Caco-2 (cell line): ENCODE measurements at regions not wholly inside any gene's neighbourhood (a gene's known extent, or its start where the extent isn't known, plus 50 kb on each side); places are given as distances from the start of the nearest gene placed in this dataset.

Source experiments
- BruUV-seq: library from RNA; stranded (reverse); fragments of 400-500 nt; replicated peaks from 2 replicates; lab custom pipeline; 2021; lab: Mats Ljungman, UMichigan
- CTCF ChIA-PET: fragments of 300-600 bp; sonication (Branson Sonifier 250); formaldehyde crosslinking; loops from one replicate; lab custom pipeline; 2022; ENCODE audit warnings: antibody characterized with exemption; lab: Charles Lee
- POLR2A ChIA-PET: fragments of 300-600 bp; sonication (Branson Sonifier 250); formaldehyde crosslinking; loops from one replicate; lab custom pipeline; 2022; ENCODE audit warnings: antibody characterized with exemption; lab: Charles Lee
- DNase-seq, 2 experiments: peaks; one replicate each; pipeline versions ENCODE4 v3.0.0 to v3.0.0-alpha.2; 2020 to 2022
- H3K27me3 ChIP-seq: replicated peaks from 2 replicates; pipeline ENCODE4 v1.6.0; 2011; ENCODE audit warnings: low read length; ENCODE audit not compliant: control insufficient read depth, insufficient read depth
- H3K36me3 ChIP-seq: 2 replicates; pipeline ENCODE4 v1.5.1; 2011; ENCODE audit warnings: low read length; ENCODE audit not compliant: control insufficient read depth, insufficient read depth
- H3K4me1 ChIP-seq: fragments of 250-450 bp; sonication (Bioruptor Pico); 2 replicates; pipeline ENCODE4 v1.5.1; 2020; ENCODE audit warnings: mild to moderate bottlenecking
- H3K4me3 ChIP-seq: 2 replicates; pipeline ENCODE4 v1.5.1; 2011; ENCODE audit warnings: low read depth, mild to moderate bottlenecking, control low read depth, low read length
- H3K9me3 ChIP-seq: fragments of 250-450 bp; sonication (Bioruptor Pico); 2 replicates; pipeline ENCODE4 v1.5.1; 2020; ENCODE audit warnings: mild to moderate bottlenecking, moderate library complexity
- H3K27ac Mint-ChIP-seq: one replicate; pipeline ENCODE4 v1.8.0; 2022; ENCODE audit warnings: mixed read lengths; ENCODE audit not compliant: unreplicated experiment
- H3K27me3 Mint-ChIP-seq: one replicate; pipeline ENCODE4 v1.8.0; 2022; ENCODE audit warnings: mixed read lengths; ENCODE audit not compliant: insufficient read depth, unreplicated experiment
- H3K36me3 Mint-ChIP-seq: one replicate; pipeline ENCODE4 v1.8.0; 2022; ENCODE audit warnings: mild to moderate bottlenecking, mixed read lengths; ENCODE audit not compliant: insufficient read depth, unreplicated experiment
- H3K4me1 Mint-ChIP-seq: one replicate; pipeline ENCODE4 v1.8.0; 2022; ENCODE audit warnings: low read depth, mixed read lengths; ENCODE audit not compliant: unreplicated experiment
- H3K4me3 Mint-ChIP-seq: one replicate; pipeline ENCODE4 v1.8.0; 2022; ENCODE audit warnings: mild to moderate bottlenecking, moderate library complexity, mixed read lengths; ENCODE audit not compliant: unreplicated experiment
- H3K9me3 Mint-ChIP-seq: one replicate; pipeline ENCODE4 v1.8.0; 2022; ENCODE audit warnings: mixed read lengths; ENCODE audit not compliant: unreplicated experiment
- intact Hi-C: fragments of 100-400 bp; cut with micrococcal nuclease; formaldehyde crosslinking; loops from one replicate; pipeline ENCODE4 v1.10.0; 2022; ENCODE audit not compliant: unreplicated experiment
- TF ChIP-seq, protein P1 (sequence below), 2 experiments: fragments of 200-600 bp in 1 of 2; IDR thresholded peaks; 1 replicate in 1 of 2; 2 replicates in 1 of 2; pipeline versions ENCODE4 v1.5.1 to v1.8.0; 2011 to 2022; ENCODE audit warnings: antibody characterized with exemption in 1 of 2, control low read depth in 1 of 2, inconsistent platforms in 1 of 2, low read depth in 1 of 2, low read length in 1 of 2, mild to moderate bottlenecking in 1 of 2, moderate library complexity in 1 of 2; ENCODE audit not compliant: insufficient read depth in 1 of 2, severe bottlenecking in 1 of 2, unreplicated experiment in 1 of 2

DNA sequence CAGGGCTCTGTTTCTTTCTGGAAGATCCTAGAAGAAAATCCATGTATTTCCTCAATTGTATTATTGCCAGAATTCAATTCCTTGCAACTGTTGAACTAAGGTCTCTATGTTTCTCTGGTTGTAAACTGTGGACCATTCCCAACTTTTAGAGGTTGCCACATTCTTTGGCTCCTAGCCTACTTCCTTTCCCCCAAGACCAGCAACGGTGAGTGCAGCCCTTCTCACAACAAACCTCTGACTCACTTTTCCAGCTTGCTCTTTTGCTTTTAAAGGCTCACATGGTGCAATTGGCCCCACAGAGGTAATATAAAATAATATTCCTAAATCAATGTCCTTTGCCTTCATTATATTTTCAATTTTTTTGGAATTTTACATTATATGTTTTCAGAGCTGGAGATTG is 371.3 kb downstream of the SLITRK5 start:
- intact Hi-C loops: no loop called here
- H3K4me1 ChIP-seq: no peaks in the 10 kb centered on the region
- no peak for DNase-seq
- no peaks in the 10 kb centered on the region for H3K27me3 ChIP-seq
- TF ChIP-seq, protein P1, sequence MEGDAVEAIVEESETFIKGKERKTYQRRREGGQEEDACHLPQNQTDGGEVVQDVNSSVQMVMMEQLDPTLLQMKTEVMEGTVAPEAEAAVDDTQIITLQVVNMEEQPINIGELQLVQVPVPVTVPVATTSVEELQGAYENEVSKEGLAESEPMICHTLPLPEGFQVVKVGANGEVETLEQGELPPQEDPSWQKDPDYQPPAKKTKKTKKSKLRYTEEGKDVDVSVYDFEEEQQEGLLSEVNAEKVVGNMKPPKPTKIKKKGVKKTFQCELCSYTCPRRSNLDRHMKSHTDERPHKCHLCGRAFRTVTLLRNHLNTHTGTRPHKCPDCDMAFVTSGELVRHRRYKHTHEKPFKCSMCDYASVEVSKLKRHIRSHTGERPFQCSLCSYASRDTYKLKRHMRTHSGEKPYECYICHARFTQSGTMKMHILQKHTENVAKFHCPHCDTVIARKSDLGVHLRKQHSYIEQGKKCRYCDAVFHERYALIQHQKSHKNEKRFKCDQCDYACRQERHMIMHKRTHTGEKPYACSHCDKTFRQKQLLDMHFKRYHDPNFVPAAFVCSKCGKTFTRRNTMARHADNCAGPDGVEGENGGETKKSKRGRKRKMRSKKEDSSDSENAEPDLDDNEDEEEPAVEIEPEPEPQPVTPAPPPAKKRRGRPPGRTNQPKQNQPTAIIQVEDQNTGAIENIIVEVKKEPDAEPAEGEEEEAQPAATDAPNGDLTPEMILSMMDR (IDR thresholded peaks at IDR 0.05; ENCODE audit: insufficient read depth in 1 of 2, low read depth in 1 of 2, low read length in 1 of 2, severe bottlenecking in 1 of 2, unreplicated experiment in 1 of 2): no peak
- H3K9me3 ChIP-seq: no peaks in the 10 kb centered on the region
- Mint-ChIP-seq H3K4me1 (no peaks in the 10 kb centered on the region), H3K27ac (no peak overlapping the region), H3K9me3 (no peaks in the 10 kb centered on the region), H3K27me3 (no peaks in the 10 kb centered on the region), H3K4me3 (no peak overlapping the region), H3K36me3 (no peaks in the 10 kb centered on the region)
- no TSS peak for BruUV-seq
- POLR2A ChIA-PET: no interaction called here
- no peak overlapping the region for H3K4me3 ChIP-seq
- CTCF ChIA-PET: no interaction called here
- no peaks in the 10 kb centered on the region for H3K36me3 ChIP-seq

DNA sequence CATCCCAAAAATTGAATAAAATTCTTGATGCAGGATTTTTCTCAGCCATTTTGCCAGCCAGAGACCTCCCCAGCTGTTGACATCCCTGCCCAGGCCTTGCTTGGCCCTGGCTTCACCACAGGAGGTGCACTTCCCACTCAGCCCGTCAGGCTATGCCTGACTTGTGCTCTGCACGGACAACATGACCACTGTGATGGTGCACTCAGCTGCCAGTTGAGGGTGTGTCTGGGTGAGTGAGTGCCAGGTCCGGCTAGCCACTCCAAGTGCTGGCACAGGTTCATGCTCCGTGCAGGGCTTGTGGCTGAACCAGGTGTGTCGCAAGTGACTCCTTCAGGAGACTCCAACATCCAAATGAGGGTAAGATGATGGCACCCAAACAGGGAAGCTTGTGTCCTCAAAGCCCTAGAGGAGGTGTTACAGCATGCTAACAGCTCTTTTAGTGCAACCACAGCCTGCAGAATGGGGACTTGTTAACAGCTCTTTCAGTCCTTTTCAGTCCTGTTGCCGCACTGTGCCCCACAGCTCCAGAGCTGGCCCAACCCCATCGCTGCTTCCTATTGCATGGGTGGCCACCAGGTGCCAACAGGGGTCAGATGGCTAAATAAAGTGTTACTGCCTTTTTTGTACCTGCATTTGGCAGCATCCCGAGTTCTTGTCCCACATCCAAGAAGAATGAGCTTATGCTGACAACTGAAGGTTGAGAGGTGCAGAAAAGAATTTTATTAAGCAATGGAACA is 380.7 kb downstream of the SLITRK5 start:
- no peak overlapping the region for H3K27ac Mint-ChIP-seq

DNA sequence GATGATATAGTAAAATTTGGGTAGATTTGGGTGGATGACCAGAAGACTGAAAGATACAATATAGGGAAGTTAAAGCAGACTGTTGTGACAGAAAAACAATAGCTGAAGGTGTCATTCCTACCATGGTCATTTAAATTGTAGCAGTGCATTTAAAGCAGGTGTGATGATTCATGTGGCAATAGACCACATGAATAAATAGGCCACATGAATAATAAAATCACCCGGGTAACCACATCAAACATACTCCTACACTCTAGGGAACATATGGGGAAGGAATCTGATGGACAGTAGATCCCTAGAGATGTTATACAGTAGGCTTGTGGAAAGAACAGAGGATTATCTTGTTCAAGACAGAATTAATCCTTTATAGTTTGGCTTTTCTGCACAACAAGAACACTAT is 392.6 kb downstream of the SLITRK5 start:
- intact Hi-C loops: no loop called here
- Histone ChIP-seq H3K4me1 (no peaks in the 10 kb centered on the region), H3K4me3 (no peak overlapping the region), H3K27me3 (no peaks in the 10 kb centered on the region), H3K9me3 (peaks cover 6% of the 10 kb centered on the region; the same call in 1 of the 2 replicates), H3K36me3 (no peaks in the 10 kb centered on the region)
- no peaks in the 10 kb centered on the region for H3K4me1 Mint-ChIP-seq
- H3K9me3 Mint-ChIP-seq: no peaks in the 10 kb centered on the region
- H3K27ac Mint-ChIP-seq: no peak overlapping the region
- H3K27me3 Mint-ChIP-seq: no peaks in the 10 kb centered on the region
- H3K36me3 Mint-ChIP-seq: no peaks in the 10 kb centered on the region
- ChIA-PET CTCF (no interaction called here), POLR2A (no interaction called here)
- H3K4me3 Mint-ChIP-seq: no peak overlapping the region
- DNase-seq: no peak
- no TSS peak for BruUV-seq
- TF ChIP-seq, protein P1 (IDR thresholded peaks at IDR 0.05; ENCODE audit: insufficient read depth in 1 of 2, low read depth in 1 of 2, low read length in 1 of 2, severe bottlenecking in 1 of 2, unreplicated experiment in 1 of 2): no peak

More for the DNA sequence above, 380.7 kb downstream of the SLITRK5 start:
- no peaks in the 10 kb centered on the region for H3K36me3 Mint-ChIP-seq
- H3K27me3 Mint-ChIP-seq: no peaks in the 10 kb centered on the region
- intact Hi-C loops: no loop called here
- Histone ChIP-seq H3K4me1 (no peaks in the 10 kb centered on the region), H3K4me3 (no peak overlapping the region), H3K9me3 (peaks cover 4% of the 10 kb centered on the region; the same call in 1 of the 2 replicates), H3K36me3 (no peaks in the 10 kb centered on the region), H3K27me3 (no peaks in the 10 kb centered on the region)
- TF ChIP-seq, protein P1 (IDR thresholded peaks at IDR 0.05; ENCODE audit: insufficient read depth in 1 of 2, low read depth in 1 of 2, low read length in 1 of 2, severe bottlenecking in 1 of 2, unreplicated experiment in 1 of 2): no peak
- DNase-seq: no peak
- CTCF ChIA-PET: no interaction called here
- H3K9me3 Mint-ChIP-seq: peaks cover 9% of the 10 kb centered on the region
- no peak overlapping the region for H3K4me3 Mint-ChIP-seq
- BruUV-seq: no TSS peak
- POLR2A ChIA-PET: no interaction called here
- H3K4me1 Mint-ChIP-seq: no peaks in the 10 kb centered on the region
